HPDE6-E6E7 (cell line): ENCODE measurements at regions not wholly inside any gene's neighbourhood (a gene's known extent, or its start where the extent isn't known, plus 50 kb on each side); places are given as distances from the start of the nearest gene placed in this dataset.

Experiments used
- DNase-seq: peaks from one replicate; pipeline ENCODE4 v3.0.0; 2011; ENCODE audit warnings: missing footprints; ENCODE audit errors: extremely low spot score

DNA sequence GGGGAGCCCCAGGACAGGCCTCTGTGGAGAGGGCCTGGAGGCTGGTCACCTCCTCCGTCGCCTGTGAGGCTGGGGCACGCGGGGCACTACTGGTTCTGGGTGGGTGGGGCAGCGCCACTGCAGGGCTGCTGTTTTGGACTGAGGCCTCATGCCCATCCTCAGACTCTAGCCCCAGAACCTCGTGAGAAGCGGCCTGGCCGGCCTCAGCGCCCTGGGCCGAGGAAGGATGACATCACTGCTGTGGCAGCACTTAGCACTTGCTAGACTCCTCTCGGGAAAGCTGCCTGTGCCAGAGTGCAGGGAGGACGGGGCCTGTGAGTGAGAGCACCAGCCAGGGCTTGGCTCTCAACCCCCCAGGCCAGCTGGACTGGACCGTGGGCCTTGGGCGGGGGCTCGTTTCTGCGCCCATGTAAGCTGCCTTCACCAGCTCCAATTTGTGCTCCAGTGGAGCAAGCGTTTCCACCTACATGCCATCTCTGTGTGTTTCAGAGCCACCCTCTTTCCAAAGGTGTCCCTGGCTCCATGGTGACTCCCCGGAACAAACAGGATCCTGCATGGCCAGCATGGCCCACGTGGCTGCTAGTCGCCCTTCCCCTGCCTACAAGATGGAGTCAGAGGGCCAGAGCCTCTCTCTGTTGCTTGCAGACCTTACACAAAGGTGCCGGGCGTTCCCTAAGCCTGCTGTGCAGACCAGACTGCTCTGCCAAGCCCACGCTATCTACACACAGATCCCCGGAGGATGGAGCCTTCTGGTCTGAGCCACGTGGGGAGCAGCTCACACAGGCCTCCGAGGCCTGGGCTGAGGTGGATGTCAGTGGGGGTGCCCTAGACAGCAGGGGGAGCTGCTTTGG lies 102.9 kb downstream of the CTTN start:
- DNase-seq, result no peak

DNA sequence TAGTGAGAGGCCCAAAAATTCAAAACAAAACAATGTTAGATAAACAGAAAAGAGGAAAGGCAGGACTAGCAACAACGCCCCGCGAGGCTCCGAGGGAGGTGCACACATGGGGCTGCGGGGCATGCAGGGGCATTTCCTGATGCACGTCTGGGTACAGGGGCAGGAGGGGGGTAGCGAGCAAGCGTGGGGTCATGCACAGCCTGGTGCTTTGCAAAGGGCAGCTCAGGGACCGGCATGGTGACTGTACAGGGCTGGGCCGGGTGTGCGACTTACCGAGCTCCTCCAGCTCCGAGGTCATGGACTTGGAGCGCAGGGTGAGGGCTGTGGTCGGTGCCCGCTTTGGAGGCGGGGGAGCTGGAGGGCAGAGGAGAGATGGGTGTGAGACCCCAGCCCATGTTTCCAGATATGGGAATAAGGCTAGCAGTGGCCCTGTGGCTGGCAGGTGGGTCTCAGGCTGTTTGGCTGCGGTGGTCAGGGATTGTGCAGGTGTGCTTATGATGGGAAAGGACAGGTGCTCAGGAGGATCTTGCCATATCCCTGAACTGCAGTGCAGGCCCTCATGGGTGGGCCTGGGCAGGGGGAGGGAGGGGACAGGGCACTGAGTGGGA lies 103.7 kb downstream of the CTTN start:
- no peak for DNase-seq

DNA sequence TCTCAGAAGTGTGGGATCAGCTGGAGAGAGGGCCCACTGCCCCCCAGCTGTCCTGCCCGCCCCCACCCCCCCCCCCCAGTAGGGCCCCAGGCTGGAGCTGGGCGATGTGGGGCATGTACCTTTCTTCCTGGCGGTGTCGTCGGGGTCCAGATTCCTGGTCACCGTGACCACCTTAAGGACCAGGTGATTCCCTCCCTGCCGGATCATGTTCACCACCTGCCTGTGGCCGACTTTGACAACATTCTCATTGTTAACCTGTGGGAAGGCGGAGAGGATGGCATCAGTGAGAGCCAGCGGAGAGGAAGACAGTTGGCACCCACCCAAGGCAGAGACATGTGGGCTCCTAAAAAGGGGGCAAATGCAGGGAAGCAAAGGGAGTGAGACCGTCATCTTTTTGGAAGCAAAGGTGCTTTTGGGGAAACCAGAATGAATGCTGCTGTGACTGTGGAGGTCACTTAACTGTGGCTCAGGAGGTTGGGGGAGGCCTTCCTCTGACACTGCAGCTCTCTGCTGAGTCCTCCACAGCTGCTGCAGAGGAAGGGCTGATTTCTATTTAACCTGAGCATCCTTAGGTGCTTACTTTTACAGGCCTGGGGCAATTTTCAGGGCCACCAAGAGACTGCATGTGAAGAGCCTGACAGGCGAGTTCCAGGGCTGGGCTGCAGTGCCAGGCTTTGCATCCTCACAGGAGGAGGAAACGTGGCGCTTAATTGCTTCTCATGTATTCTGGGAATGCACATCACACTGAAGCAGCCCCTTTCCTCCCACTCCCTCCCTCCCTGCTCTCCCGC lies 104.5 kb downstream of the CTTN start:
- no peak for DNase-seq

DNA sequence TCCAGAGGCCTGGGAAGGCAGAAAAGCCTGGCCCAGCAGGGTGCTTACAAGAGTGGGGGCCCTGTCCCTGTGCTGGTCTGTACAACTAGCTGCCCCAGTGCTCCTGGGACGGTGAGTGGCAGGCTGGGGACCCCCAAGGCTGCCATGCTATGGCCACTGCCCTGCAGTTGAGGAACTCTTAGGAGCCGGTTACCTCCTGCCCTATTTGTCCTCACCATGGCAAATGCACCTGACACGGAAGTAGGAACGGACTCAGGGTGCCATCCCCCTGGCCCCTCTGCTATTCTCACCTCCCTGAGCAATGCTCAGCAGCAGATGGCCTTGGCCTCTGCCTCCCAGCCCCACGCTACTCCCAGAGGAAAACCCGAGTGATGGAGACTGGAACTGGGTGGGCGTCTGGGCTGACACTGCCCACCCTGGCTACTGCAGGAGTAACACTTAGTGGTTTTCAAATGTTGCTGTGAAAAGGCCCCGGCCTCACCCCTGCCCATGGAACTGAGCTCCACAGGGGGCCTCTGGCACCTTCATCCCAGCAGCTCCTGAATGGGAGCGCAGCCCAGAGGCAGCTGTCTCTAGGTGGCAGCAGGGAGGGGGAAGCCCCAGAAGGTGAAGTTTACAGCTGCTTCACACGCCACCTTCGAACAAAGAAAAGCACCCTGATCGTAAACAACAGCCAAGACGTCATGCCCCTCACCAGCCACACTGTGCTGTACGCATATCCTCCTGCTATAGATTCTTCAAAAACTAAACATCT lies 105.3 kb downstream of the CTTN start:
- no peak for DNase-seq

DNA sequence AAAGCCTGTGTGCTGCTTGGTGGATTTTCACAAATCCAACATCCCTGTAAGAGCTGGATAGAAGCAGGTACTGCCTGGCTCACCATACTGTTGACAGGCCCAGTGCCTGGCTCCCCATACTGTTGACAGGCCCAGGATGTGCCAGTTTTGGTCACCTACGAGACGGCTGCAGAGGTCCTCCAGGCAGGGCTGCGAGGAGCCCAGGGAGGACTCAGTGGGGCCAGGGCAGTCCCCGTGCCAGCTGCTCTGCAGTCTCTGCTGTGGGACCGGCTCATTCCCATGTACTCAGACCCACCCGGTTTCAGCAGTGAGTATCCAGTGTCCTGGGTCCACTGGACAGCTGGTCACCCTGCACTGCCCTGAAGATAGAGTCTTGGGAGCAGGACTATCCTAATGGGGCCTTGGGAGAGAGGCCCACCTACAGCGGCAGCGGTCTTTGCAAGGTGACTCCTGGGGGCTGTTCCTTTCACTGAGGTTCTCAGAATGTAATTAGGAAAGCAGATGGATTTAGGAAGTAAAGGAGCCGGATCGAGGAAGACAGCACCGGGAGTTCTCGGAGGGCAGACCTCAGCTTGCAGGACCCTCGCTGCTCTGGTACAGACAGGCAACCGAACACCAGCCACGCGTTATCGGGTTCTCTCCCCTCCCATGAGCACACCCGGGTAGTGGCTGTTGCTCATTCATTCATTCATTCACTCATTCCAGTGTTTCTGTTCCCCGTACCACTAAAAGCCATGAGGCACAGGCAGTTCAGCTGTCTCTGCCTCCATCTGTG lies 106.1 kb downstream of the CTTN start:
- no peak for DNase-seq

DNA sequence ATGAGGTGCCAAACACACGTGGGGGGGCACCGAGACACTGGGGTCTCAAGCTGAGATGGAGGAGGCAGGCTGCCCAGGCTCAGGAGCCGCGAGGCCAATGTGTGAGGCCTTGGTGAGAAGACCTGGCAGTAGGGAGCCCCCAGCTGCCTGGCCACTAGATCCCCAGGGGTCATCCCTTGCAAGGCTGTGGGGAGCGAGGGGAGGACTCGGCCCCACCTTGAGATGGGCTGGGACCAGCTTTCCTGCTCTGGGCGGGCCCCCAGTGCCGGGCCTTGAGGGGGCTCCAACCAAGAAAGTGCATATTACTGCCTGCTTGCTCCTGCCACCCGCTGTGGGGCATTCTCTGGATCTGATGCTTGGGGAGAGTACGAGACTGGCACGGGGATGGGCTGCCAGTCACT lies 107.0 kb downstream of the CTTN start:
- DNase-seq, result no peak

DNA sequence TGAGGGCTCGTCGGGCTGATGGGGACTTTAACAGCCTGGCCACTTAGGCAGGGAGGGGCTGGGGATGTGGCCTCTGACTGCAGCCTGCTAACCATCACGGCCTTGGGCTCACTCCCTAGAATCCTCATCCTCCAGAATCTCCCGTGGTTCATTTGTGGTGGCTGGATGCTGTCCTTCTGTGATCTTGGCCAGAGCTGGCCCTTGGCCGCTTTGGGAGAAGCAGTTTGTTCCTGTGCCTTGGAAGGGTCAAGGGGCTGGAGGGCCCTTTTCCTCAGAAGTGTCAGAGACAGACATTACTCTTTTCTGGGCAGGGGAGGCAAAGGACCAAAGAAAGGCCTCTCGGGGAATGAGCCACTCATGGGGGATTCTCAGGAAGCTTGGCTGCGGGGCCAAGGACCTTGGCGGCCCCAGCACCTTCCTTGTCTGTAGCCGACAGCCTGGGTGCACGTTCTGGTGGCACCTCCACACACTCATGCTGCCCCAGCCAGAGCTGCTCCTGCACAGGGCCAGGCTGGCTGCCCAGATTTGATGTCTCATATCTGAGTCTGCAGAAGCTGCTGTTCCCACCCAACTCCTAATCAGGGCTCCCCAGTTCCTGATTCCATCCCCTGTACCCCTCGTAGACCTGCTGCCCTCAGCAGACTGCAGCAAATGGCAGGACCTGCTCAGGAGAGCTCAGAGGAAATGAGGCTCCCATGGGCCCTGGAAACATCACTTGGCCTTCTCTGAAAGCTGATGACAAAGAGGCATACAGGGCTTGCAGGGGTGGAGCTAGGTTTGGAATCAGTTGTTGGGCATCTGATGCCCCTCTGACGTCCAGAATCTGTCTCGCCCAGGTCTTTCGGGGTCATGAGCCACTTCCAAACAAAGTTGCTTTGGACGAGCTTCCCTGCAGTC lies 107.7 kb downstream of the CTTN start:
- no peak for DNase-seq

DNA sequence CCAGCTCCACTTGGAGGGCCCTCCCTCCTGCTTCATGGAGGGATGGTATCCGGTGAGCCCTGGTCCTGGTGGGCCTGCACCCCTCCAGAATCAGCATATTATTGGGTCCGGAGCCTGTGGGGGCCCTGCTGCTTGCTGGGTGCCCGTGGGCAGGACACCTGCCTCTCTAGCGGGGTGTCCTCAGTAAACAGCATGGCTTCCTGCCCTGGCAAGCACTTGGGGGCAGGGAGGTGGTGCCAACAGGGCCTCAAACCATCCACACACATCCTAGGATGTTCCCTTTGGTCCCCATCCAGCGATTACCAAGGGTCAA lies 108.3 kb downstream of the CTTN start:
- no peak for DNase-seq

DNA sequence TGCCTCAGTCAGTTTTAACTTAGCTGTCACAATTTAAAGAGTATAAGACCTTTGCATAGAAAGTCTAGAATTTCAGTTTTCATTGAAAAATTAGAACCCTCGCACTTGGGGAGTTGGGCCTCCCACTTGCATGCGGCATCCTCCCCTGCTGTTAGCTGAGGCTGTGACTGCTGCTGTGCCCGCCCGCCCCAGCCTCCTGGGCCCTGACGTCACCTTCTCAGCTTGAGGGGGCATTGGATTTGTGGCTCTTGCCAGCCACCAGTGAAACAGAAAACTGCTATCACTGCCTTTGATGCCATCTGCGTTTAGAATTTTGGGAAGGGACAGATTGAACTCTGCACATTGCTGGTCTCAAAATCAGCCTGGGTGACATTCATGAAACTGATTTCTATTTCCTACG lies 108.7 kb downstream of the CTTN start:
- no peak for DNase-seq

DNA sequence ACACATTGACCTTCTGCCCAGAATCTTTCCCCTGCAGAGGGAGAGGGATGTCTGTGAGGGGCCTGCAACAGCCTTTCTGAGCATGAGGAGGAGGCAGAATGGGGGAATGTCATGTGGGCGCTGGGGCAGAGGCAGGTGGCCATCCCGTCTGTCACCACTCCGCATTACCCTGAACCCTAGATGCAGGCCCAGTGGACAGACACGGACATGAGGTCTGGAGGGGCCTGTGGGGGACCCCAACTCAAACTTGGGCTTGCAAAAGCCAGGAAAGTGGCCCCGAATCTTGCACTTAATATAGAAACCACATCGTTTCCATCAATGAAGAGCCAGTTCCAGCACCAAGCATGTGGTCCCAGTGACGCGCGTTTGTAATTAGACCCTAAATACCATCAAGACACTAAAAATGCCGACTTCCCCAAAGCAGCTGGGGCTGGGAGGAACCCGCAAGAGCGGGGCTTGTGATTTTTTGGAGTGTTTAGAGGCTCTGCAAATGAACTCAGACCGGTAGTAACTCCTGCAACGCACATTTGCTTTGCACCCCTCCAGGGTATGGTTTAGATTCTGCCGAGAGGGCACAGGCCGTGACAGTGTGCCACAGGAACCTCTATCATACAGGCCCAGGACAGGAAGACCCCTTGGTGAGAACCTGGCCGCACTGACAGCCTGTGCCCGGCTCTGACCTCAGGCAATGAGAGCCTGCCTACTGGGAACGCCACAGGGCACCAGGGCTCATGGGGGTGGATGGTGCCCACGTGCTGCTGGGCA lies 109.3 kb downstream of the CTTN start:
- DNase-seq, result no peak

DNA sequence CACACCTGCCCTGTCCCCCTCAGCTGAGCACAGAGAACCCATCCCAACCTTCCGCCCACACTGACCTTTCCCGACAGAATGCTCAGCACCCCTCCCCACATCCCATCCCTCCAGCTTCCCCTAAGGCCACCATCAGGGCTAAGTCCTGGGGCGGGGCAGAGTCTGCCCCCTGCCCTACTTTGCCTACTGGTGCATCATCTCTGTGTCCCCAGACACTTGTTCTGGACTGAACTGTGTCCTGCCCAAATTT lies 109.8 kb downstream of the CTTN start:
- DNase-seq, result no peak

DNA sequence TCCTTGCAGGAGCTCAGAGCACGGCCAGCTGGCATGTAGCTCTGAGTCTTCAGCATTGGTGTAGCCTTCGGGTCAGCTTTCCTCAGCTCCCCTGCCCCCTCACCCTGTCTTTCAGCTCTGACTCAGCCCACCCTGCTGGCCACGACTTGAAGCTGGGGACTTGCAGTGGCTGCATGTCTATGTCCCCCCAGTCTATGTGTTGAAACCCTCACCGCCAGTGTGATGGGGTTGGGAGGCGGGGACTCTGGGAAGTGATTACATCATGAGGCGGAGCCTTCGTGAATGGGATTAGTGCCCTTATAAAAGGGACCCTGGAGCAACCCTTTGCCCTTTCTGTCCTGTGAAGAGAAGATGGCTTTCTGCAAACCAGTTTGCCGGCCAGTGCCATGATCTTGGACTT lies 111.1 kb downstream of the CTTN start:
- no peak for DNase-seq

DNA sequence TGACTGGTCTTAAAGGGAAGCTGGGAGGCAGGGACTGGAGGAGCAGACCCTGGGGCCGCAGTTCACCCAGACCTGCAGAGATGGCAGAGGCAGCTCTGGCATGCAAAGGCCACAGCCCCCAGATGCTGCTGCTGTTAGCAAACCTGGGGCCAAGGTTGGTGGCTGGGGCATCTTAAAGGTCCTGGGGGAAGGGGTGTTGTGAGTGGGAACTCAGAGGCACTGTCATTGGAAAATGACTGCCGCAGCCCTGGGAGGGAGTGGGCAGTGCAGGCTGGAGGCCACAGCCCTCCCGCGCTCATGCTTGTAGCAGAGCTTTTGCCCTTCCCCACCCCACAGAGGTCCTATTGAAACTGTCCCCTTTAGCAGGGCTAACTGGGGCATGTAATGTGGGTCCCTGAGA lies 111.8 kb downstream of the CTTN start:
- no peak for DNase-seq

DNA sequence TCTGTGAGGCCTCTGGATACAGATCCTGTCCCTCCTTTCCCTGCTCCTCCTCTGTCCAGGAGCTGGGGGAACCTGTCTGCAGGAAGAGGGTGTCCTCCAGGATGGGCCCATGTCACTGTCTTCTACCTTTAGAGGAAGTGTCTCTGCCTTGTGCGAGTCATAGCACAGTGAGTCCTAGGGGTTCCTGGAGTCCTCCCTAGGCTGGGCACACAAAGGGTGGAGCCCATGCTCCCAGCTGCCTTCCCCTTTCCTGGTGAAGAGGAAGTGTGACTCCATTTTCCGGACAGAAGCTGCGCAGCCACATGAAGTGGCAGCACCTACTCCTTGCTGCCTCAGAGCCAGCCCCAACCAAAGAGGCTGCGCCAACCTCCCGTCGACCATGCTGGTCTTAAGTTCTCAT lies 112.2 kb downstream of the CTTN start:
- DNase-seq, result no peak

DNA sequence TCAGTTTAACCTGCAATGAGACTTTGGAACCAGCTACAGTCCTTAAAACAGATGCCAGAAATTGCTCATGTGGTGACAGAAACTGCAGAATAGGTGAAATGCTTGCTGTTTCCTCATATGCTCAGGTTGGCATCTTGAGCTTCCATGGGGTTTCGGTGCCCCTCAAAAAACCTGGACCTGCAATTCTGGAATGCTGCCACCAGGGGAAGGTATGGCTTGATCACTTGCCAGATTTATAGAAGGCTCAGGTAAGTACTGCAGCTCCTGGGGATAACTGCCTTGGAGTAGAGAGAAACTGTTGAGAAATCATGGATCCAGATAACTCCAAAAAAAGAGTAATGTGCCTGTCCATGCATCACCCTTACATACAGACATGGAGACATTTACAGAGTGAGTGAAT lies 113.0 kb downstream of the CTTN start:
- DNase-seq, result no peak

DNA sequence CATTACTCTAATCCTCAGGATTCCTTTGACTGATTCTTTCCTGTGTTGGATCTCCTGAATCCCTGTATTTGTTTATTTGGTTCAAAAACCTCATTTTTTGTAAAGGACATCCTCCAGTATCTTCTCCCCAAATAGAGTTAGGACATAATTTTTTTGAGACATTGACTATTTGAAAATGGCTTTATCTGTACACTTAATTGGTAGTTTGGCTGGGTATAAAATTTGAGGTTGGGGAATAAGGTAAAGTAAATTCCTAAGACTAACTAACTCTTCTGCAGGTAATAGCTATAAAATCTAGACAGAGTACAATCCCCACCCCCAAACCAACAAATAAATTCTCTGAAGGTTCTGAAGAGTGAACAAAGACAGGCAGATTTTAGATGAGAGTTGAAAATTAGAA lies 114.4 kb downstream of the CTTN start:
- DNase-seq, result no peak

DNA sequence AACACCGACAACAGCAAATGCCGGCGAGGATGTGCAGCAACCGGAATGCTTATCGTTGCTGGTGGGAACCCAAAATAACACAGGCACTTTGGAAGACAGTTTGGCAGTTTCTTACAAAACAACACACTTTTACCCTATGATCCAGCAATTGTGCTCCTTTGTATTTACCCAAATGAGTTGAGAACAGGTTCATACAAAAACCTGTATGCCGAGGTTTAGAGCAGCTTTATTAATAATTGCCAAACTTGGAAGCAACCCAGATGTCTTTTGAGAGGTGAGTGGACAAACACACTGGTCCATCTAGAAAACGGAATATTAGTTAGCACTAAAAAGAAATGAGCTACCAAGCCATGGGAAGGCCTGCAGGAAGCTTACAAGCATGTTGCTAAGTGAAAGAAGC lies 118.9 kb downstream of the CTTN start:
- no peak for DNase-seq

DNA sequence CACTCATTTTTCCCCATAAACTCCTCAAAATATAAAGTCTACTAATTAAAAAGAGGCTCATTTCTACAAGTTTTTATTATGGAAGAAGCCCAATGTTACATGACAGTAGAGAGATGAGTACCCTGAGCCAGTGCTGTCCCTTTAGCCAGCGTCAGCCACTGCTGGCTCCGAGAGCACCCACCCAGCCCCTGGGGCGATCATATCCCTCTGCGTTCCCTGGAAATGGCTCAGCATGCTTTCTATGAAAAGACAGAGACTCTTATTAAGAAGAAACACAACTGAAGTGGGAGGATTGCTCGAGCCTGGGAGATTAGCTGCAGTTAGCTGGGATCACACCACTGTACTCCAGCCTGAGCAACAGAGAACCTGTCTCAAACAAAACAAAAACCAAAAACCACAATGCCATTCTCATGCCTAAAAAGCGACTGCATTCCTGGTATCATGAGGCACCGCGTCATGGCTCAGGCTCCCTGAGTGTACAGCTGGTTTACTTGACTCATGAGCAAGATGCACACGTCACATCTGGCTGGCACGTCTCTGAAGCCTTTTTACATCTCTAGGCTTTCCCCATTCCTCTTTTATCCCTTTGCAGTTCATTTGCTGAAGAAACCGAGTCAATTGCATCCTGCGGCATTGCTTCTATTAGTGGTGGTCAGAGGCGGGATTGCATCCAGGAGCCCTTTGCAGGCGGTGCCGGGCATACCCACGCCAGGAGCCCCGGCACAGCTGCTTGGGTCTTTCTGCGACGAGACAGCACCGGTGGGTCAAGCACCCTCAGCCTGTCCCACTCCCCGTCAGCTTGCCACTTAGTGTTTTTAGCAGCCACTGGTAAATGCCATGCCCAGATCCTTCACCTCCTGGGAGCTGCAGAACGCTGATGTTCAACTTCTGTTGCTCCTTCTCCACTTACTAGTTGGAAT lies 119.9 kb downstream of the CTTN start:
- no peak for DNase-seq

DNA sequence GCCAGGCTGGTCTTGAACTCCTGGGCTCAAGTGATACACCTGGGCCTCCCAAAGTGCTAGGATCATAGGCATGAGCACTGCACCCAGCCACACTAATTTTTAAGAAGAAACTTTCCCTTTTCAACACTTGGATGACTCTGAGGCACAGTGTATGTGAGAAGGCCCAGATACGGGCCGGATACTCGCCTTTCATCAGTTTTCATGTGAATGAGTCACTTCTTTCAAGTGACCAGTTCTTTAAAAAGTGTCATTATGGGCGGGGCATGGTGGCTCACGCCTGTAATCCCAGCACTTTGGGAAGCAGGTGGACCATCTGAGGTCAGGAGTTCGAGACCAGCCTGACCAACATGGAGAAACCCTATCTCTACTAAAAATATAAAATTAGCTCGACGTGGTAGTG lies 120.8 kb downstream of the CTTN start:
- no peak for DNase-seq
